Parathyroid adenoma (tissue), 2 donors: ENCODE measurements at regions not wholly inside any gene's neighbourhood (a gene's known extent, or its start where the extent isn't known, plus 50 kb on each side); places are given as distances from the start of the nearest gene placed in this dataset.
"Not testable (repeated sequence)": the region's sequence is repeated elsewhere in the genome, so short reads cannot be mapped to it uniquely, and the experiment has no call there.

Experiments used
- H2AFZ ChIP-seq: fragments of 300-600 bp; sonication (generic); one replicate; pipeline ENCODE4 v1.7.0; 2017; ENCODE audit warnings: antibody characterized with exemption, mild to moderate bottlenecking
- H3K27ac ChIP-seq: fragments of 300-600 bp; sonication (generic); one replicate; pipeline ENCODE4 v1.7.0; 2017
- H3K27me3 ChIP-seq: fragments of 300-600 bp; sonication (generic); one replicate; pipeline ENCODE4 v1.7.0; 2017; ENCODE audit warnings: low read length; ENCODE audit not compliant: control insufficient read depth, insufficient read depth
- H3K36me3 ChIP-seq: fragments of 300-600 bp; sonication (generic); one replicate; pipeline ENCODE4 v1.7.0; 2017; ENCODE audit warnings: low read length; ENCODE audit not compliant: control insufficient read depth, insufficient read depth
- H3K4me1 ChIP-seq: fragments of 300-600 bp; sonication (generic); one replicate; pipeline ENCODE4 v1.7.0; 2017; ENCODE audit warnings: control low read depth
- H3K4me2 ChIP-seq: fragments of 300-600 bp; sonication (generic); one replicate; pipeline ENCODE4 v1.7.0; 2017; ENCODE audit warnings: low read length
- H3K4me3 ChIP-seq: fragments of 300-600 bp; sonication (generic); one replicate; pipeline ENCODE4 v1.7.0; 2017; ENCODE audit warnings: low read depth, low read length
- H3K79me2 ChIP-seq: fragments of 300-600 bp; sonication (generic); one replicate; pipeline ENCODE4 v1.7.0; 2017; ENCODE audit warnings: control low read depth
- H3K9ac ChIP-seq: fragments of 300-600 bp; sonication (generic); one replicate; pipeline ENCODE4 v1.7.0; 2017; ENCODE audit warnings: mild to moderate bottlenecking
- H3K9me3 ChIP-seq: fragments of 300-600 bp; sonication (generic); one replicate; pipeline ENCODE4 v1.7.0; 2017; ENCODE audit warnings: low read length; ENCODE audit not compliant: control insufficient read depth
- TF ChIP-seq, protein P1 (sequence below): fragments of 300-600 bp; sonication (generic); IDR thresholded peaks from one replicate; pipeline ENCODE4 v1.7.0; 2017; ENCODE audit warnings: antibody characterized with exemption, mild to moderate bottlenecking
- donor health status: primary hyperparathyroidism.

DNA sequence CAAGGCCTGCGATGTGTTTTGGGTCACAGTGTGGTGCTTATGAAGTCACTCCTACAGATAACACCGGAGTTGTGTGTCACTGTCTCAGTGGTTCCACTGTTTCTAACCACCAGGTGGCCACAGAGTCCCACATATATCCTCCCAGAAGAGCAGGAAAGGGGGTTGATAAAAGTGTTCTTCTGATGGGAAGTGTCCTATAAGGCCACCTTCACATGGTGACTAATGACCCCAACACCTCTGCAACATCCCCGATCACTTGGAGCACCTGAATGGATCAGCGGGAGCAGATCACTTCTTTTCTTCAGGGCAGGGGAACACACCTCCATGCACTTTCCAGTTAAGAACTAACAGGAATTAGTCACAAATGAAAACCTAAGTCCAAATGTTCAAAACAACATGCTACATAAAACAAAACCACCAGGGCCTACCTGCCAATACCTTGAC, 111.5 kb downstream of the PPIAL4G start:
- not testable (repeated sequence) for H3K9me3 ChIP-seq, H3K27ac ChIP-seq, H3K4me2 ChIP-seq, H3K36me3 ChIP-seq, H3K9ac ChIP-seq, H3K4me1 ChIP-seq, H2AFZ ChIP-seq, H3K4me3 ChIP-seq, H3K79me2 ChIP-seq, H3K27me3 ChIP-seq
- TF ChIP-seq, protein P1, sequence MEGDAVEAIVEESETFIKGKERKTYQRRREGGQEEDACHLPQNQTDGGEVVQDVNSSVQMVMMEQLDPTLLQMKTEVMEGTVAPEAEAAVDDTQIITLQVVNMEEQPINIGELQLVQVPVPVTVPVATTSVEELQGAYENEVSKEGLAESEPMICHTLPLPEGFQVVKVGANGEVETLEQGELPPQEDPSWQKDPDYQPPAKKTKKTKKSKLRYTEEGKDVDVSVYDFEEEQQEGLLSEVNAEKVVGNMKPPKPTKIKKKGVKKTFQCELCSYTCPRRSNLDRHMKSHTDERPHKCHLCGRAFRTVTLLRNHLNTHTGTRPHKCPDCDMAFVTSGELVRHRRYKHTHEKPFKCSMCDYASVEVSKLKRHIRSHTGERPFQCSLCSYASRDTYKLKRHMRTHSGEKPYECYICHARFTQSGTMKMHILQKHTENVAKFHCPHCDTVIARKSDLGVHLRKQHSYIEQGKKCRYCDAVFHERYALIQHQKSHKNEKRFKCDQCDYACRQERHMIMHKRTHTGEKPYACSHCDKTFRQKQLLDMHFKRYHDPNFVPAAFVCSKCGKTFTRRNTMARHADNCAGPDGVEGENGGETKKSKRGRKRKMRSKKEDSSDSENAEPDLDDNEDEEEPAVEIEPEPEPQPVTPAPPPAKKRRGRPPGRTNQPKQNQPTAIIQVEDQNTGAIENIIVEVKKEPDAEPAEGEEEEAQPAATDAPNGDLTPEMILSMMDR: peak; percentile 59

- H3K4me1 ChIP-seq, H3K9me3 ChIP-seq, H3K9ac ChIP-seq, H3K36me3 ChIP-seq, H3K4me2 ChIP-seq, H3K79me2 ChIP-seq, H2AFZ ChIP-seq, H3K27ac ChIP-seq, H3K27me3 ChIP-seq, H3K4me3 ChIP-seq: not testable (repeated sequence)
These were observed 112.4 kb downstream of the PPIAL4G start for GRCh38 chr1:148370661-148371060.

- H2AFZ ChIP-seq: no peak overlapping the region
- H3K9ac ChIP-seq: no peak overlapping the region
- H3K27me3 ChIP-seq: no peaks in the 10 kb centered on the region
- no peak overlapping the region for H3K4me3 ChIP-seq
- H3K36me3 ChIP-seq: no peaks in the 10 kb centered on the region
- H3K27ac ChIP-seq: no peak overlapping the region
- H3K9me3 ChIP-seq: no peaks in the 10 kb centered on the region
- H3K4me1 ChIP-seq: no peaks in the 10 kb centered on the region
- TF ChIP-seq, protein P1: no peak
- no peak overlapping the region for H3K4me2 ChIP-seq
- H3K79me2 ChIP-seq: no peaks in the 10 kb centered on the region
These were observed 115.5 kb downstream of the PPIAL4G start for GRCh38 chr1:148367596-148367995.

DNA sequence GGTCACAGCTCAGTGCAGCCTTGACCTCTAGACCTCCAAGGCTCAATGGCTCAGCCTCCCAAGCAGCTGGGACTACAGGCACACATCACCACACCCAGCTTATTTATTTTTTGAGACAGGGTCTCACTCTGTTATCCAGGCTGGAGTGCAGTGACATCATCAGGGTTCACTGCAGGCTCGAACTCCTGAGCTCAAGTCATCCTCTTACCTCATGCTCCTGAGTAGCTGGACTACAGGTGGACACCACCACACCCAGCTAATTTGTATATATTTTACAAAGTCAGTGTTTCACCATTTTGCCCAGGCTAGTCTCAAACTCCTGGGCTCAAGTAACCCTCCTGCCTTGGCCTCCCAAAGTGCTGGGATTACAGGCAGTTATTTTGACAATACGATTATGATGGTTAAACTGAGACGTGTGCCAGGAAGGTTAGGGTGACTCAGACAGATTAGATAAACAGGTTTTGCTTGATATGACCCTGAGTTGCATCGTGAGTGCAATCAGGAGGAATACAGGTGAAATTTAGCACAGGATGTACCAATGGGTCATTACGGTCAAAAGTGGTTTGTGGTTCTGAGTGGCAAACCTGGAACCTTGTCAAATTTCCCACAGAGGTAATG, 116.9 kb downstream of the PPIAL4G start:
- H3K4me3 ChIP-seq, H3K79me2 ChIP-seq, H3K27ac ChIP-seq, H3K4me1 ChIP-seq, H3K4me2 ChIP-seq, H3K9me3 ChIP-seq, H2AFZ ChIP-seq, H3K27me3 ChIP-seq, H3K36me3 ChIP-seq, H3K9ac ChIP-seq: not testable (repeated sequence)

GRCh38 chr1:148365151-148365550, 118.0 kb downstream of the PPIAL4G start:
- H3K79me2 ChIP-seq, H3K4me1 ChIP-seq, H3K27me3 ChIP-seq, H3K27ac ChIP-seq, H3K9ac ChIP-seq, H3K36me3 ChIP-seq, H3K4me2 ChIP-seq, H3K4me3 ChIP-seq, H3K9me3 ChIP-seq, H2AFZ ChIP-seq: not testable (repeated sequence)

DNA sequence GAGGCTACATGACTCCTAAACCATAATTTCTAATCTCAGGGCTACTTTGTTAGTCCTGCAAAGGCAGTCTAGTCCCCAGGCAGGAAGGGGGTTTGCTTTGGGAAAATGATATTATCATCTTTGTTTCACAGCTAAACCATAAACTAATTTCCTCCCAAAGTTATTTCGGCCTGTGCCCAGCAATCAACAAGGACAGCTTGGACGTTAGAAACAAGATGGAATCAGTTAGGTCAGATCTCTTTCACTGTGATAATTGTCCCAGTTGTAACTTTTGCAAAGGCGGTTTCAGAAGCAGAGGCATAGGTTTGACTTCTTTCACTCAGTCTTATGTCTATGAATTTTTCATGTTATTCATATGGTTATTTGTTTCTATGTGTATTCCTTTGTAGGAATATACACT, 119.1 kb downstream of the PPIAL4G start:
- H3K27me3 ChIP-seq, H2AFZ ChIP-seq, H3K4me1 ChIP-seq, H3K27ac ChIP-seq, H3K79me2 ChIP-seq, H3K9me3 ChIP-seq, H3K36me3 ChIP-seq, H3K4me3 ChIP-seq, H3K4me2 ChIP-seq, H3K9ac ChIP-seq: not testable (repeated sequence)

GRCh38 chr1:148363439-148363810, 119.7 kb downstream of the PPIAL4G start:
- Histone ChIP-seq H3K4me2 (no peak overlapping the region), H3K27me3 (no peaks in the 10 kb centered on the region), H3K4me3 (no peak overlapping the region), H3K9me3 (no peaks in the 10 kb centered on the region), H3K36me3 (no peaks in the 10 kb centered on the region), H3K27ac (no peak overlapping the region), H2AFZ (no peak overlapping the region), H3K79me2 (no peaks in the 10 kb centered on the region), H3K9ac (no peak overlapping the region), H3K4me1 (no peaks in the 10 kb centered on the region)
- TF ChIP-seq, protein P1: no peak
